ENCODE measurements at regions not wholly inside any gene's neighbourhood (a gene's known extent, or its start where the extent isn't known, plus 50 kb on each side); places are given as distances from the start of the nearest gene placed in this dataset.

- WGBS (ENCODE audit: insufficient coverage, insufficient read length) = 100% methylated on average over 3 of the region's 9 CpGs
- no peaks in the 10 kb centered on the region for H3K36me3 ChIP-seq (ENCODE audit: control insufficient read depth, insufficient read depth, low read length)
- H3K27ac ChIP-seq (ENCODE audit: low read length) = no peak overlapping the region
- no peaks in the 10 kb centered on the region for H3K9me3 ChIP-seq (ENCODE audit: control insufficient read depth, insufficient read depth, low read length)
- no peaks in the 10 kb centered on the region for H3K27me3 ChIP-seq (ENCODE audit: control insufficient read depth, insufficient read depth, low read length)
- H3K4me1 ChIP-seq (ENCODE audit: control insufficient read depth, insufficient read depth, low read length) = no peaks in the 10 kb centered on the region
- DNase-seq (ENCODE audit: low read depth, low spot score) = no peak
- H3K4me3 ChIP-seq (ENCODE audit: low read length) = no peak overlapping the region
These were observed 91.7 kb upstream of the BMP4 start for GRCh38 chr14:54048311-54048710.

GRCh38 chr14:54048736-54049135 is 92.1 kb upstream of the BMP4 start:
- Histone ChIP-seq H3K9me3 (ENCODE audit: control insufficient read depth, insufficient read depth, low read length) (no peaks in the 10 kb centered on the region), H3K27ac (ENCODE audit: low read length) (no peak overlapping the region), H3K4me3 (ENCODE audit: low read length) (no peak overlapping the region), H3K27me3 (ENCODE audit: control insufficient read depth, insufficient read depth, low read length) (no peaks in the 10 kb centered on the region), H3K36me3 (ENCODE audit: control insufficient read depth, insufficient read depth, low read length) (no peaks in the 10 kb centered on the region), H3K4me1 (ENCODE audit: control insufficient read depth, insufficient read depth, low read length) (no peaks in the 10 kb centered on the region)
- WGBS (ENCODE audit: insufficient coverage, insufficient read length) = no CpG with 5 or more reads among the region's 5 CpGs
- no peak for DNase-seq (ENCODE audit: low read depth, low spot score)

- no CpG with 5 or more reads among the region's 3 CpGs for WGBS (ENCODE audit: insufficient coverage, insufficient read length)
These were observed 94.1 kb upstream of the BMP4 start for GRCh38 chr14:54050759-54051158.

GRCh38 chr14:54052696-54053385 is 96.2 kb upstream of the BMP4 start:
- DNase-seq (ENCODE audit: low read depth, low spot score) = no peak
- H3K9me3 ChIP-seq (ENCODE audit: control insufficient read depth, insufficient read depth, low read length) = no peaks in the 10 kb centered on the region
- H3K4me3 ChIP-seq (ENCODE audit: low read length) = no peak overlapping the region
- H3K27ac ChIP-seq (ENCODE audit: low read length) = no peak overlapping the region
- H3K4me1 ChIP-seq (ENCODE audit: control insufficient read depth, insufficient read depth, low read length) = no peaks in the 10 kb centered on the region
- WGBS (ENCODE audit: insufficient coverage, insufficient read length) = no CpG with 5 or more reads among the region's 2 CpGs
- H3K27me3 ChIP-seq (ENCODE audit: control insufficient read depth, insufficient read depth, low read length) = no peaks in the 10 kb centered on the region
- no peaks in the 10 kb centered on the region for H3K36me3 ChIP-seq (ENCODE audit: control insufficient read depth, insufficient read depth, low read length)

More at GRCh38 chr14:54050759-54051158, 94.1 kb upstream of the BMP4 start:
- no peaks in the 10 kb centered on the region for H3K27me3 ChIP-seq (ENCODE audit: control insufficient read depth, insufficient read depth, low read length)
- no peaks in the 10 kb centered on the region for H3K9me3 ChIP-seq (ENCODE audit: control insufficient read depth, insufficient read depth, low read length)
- no peak overlapping the region for H3K27ac ChIP-seq (ENCODE audit: low read length)
- H3K4me3 ChIP-seq (ENCODE audit: low read length) = no peak overlapping the region
- DNase-seq (ENCODE audit: low read depth, low spot score) = no peak
- no peaks in the 10 kb centered on the region for H3K36me3 ChIP-seq (ENCODE audit: control insufficient read depth, insufficient read depth, low read length)
- H3K4me1 ChIP-seq (ENCODE audit: control insufficient read depth, insufficient read depth, low read length) = no peaks in the 10 kb centered on the region

GRCh38 chr14:54053386-54053745 is 96.7 kb upstream of the BMP4 start:
- Histone ChIP-seq H3K4me1 (ENCODE audit: control insufficient read depth, insufficient read depth, low read length) (no peaks in the 10 kb centered on the region), H3K36me3 (ENCODE audit: control insufficient read depth, insufficient read depth, low read length) (no peaks in the 10 kb centered on the region), H3K4me3 (ENCODE audit: low read length) (no peak overlapping the region), H3K9me3 (ENCODE audit: control insufficient read depth, insufficient read depth, low read length) (no peaks in the 10 kb centered on the region), H3K27me3 (ENCODE audit: control insufficient read depth, insufficient read depth, low read length) (no peaks in the 10 kb centered on the region), H3K27ac (ENCODE audit: low read length) (no peak overlapping the region)
- no CpG with 5 or more reads among the region's 2 CpGs for WGBS (ENCODE audit: insufficient coverage, insufficient read length)
- DNase-seq (ENCODE audit: low read depth, low spot score) = no peak

- Histone ChIP-seq H3K27ac (ENCODE audit: low read length) (no peak overlapping the region), H3K4me1 (ENCODE audit: control insufficient read depth, insufficient read depth, low read length) (no peaks in the 10 kb centered on the region), H3K36me3 (ENCODE audit: control insufficient read depth, insufficient read depth, low read length) (no peaks in the 10 kb centered on the region), H3K9me3 (ENCODE audit: control insufficient read depth, insufficient read depth, low read length) (no peaks in the 10 kb centered on the region), H3K27me3 (ENCODE audit: control insufficient read depth, insufficient read depth, low read length) (no peaks in the 10 kb centered on the region), H3K4me3 (ENCODE audit: low read length) (no peak overlapping the region)
- DNase-seq (ENCODE audit: low read depth, low spot score) = no peak
- WGBS (ENCODE audit: insufficient coverage, insufficient read length) = no CpG with 5 or more reads among the region's 2 CpGs
These were observed 101.9 kb upstream of the BMP4 start for GRCh38 chr14:54058505-54058904.

- no CpG with 5 or more reads among the region's 3 CpGs for WGBS (ENCODE audit: insufficient coverage, insufficient read length)
- Histone ChIP-seq H3K27ac (ENCODE audit: low read length) (no peak overlapping the region), H3K27me3 (ENCODE audit: control insufficient read depth, insufficient read depth, low read length) (no peaks in the 10 kb centered on the region), H3K4me1 (ENCODE audit: control insufficient read depth, insufficient read depth, low read length) (no peaks in the 10 kb centered on the region), H3K4me3 (ENCODE audit: low read length) (no peak overlapping the region), H3K36me3 (ENCODE audit: control insufficient read depth, insufficient read depth, low read length) (no peaks in the 10 kb centered on the region), H3K9me3 (ENCODE audit: control insufficient read depth, insufficient read depth, low read length) (no peaks in the 10 kb centered on the region)
- DNase-seq (ENCODE audit: low read depth, low spot score) = no peak
These were observed 127.1 kb upstream of the BMP4 start for GRCh38 chr14:54083549-54084239.

- DNase-seq (ENCODE audit: low read depth, low spot score) = no peak
- H3K27me3 ChIP-seq (ENCODE audit: control insufficient read depth, insufficient read depth, low read length) = no peaks in the 10 kb centered on the region
- H3K27ac ChIP-seq (ENCODE audit: low read length) = no peak overlapping the region
- no peaks in the 10 kb centered on the region for H3K4me1 ChIP-seq (ENCODE audit: control insufficient read depth, insufficient read depth, low read length)
- no peaks in the 10 kb centered on the region for H3K9me3 ChIP-seq (ENCODE audit: control insufficient read depth, insufficient read depth, low read length)
- no peak overlapping the region for H3K4me3 ChIP-seq (ENCODE audit: low read length)
- H3K36me3 ChIP-seq (ENCODE audit: control insufficient read depth, insufficient read depth, low read length) = no peaks in the 10 kb centered on the region
These were observed 128.7 kb upstream of the BMP4 start for GRCh38 chr14:54085232-54085761.

- H3K27ac ChIP-seq (ENCODE audit: low read length) = no peak overlapping the region
- H3K9me3 ChIP-seq (ENCODE audit: control insufficient read depth, insufficient read depth, low read length) = no peaks in the 10 kb centered on the region
- no peak for DNase-seq (ENCODE audit: low read depth, low spot score)
- no peaks in the 10 kb centered on the region for H3K27me3 ChIP-seq (ENCODE audit: control insufficient read depth, insufficient read depth, low read length)
- no CpG with 5 or more reads among the region's 4 CpGs for WGBS (ENCODE audit: insufficient coverage, insufficient read length)
- H3K36me3 ChIP-seq (ENCODE audit: control insufficient read depth, insufficient read depth, low read length) = no peaks in the 10 kb centered on the region
- H3K4me3 ChIP-seq (ENCODE audit: low read length) = no peak overlapping the region
- no peaks in the 10 kb centered on the region for H3K4me1 ChIP-seq (ENCODE audit: control insufficient read depth, insufficient read depth, low read length)
These were observed 129.2 kb upstream of the BMP4 start for GRCh38 chr14:54085841-54086240.

- Histone ChIP-seq H3K27ac (ENCODE audit: low read length) (no peak overlapping the region), H3K4me1 (ENCODE audit: control insufficient read depth, insufficient read depth, low read length) (no peaks in the 10 kb centered on the region), H3K9me3 (ENCODE audit: control insufficient read depth, insufficient read depth, low read length) (no peaks in the 10 kb centered on the region), H3K36me3 (ENCODE audit: control insufficient read depth, insufficient read depth, low read length) (no peaks in the 10 kb centered on the region), H3K4me3 (ENCODE audit: low read length) (no peak overlapping the region), H3K27me3 (ENCODE audit: control insufficient read depth, insufficient read depth, low read length) (no peaks in the 10 kb centered on the region)
- DNase-seq (ENCODE audit: low read depth, low spot score) = no peak
- no CpG with 5 or more reads among the region's 7 CpGs for WGBS (ENCODE audit: insufficient coverage, insufficient read length)
These were observed 130.1 kb upstream of the BMP4 start for GRCh38 chr14:54086767-54087166.

- Histone ChIP-seq H3K9me3 (ENCODE audit: control insufficient read depth, insufficient read depth, low read length) (no peaks in the 10 kb centered on the region), H3K4me1 (ENCODE audit: control insufficient read depth, insufficient read depth, low read length) (no peaks in the 10 kb centered on the region), H3K27ac (ENCODE audit: low read length) (no peak overlapping the region), H3K27me3 (ENCODE audit: control insufficient read depth, insufficient read depth, low read length) (no peaks in the 10 kb centered on the region), H3K4me3 (ENCODE audit: low read length) (no peak overlapping the region), H3K36me3 (ENCODE audit: control insufficient read depth, insufficient read depth, low read length) (no peaks in the 10 kb centered on the region)
- DNase-seq (ENCODE audit: low read depth, low spot score) = no peak
- WGBS (ENCODE audit: insufficient coverage, insufficient read length) = no CpG with 5 or more reads among the region's 4 CpGs
These were observed 130.8 kb upstream of the BMP4 start for GRCh38 chr14:54087376-54087775.
